ENCODE measurements at regions not wholly inside any gene's neighbourhood (a gene's known extent, or its start where the extent isn't known, plus 50 kb on each side); places are given as distances from the start of the nearest gene placed in this dataset.
"Not testable (repeated sequence)": the region's sequence is repeated elsewhere in the genome, so short reads cannot be mapped to it uniquely, and the experiment has no call there.

DNA sequence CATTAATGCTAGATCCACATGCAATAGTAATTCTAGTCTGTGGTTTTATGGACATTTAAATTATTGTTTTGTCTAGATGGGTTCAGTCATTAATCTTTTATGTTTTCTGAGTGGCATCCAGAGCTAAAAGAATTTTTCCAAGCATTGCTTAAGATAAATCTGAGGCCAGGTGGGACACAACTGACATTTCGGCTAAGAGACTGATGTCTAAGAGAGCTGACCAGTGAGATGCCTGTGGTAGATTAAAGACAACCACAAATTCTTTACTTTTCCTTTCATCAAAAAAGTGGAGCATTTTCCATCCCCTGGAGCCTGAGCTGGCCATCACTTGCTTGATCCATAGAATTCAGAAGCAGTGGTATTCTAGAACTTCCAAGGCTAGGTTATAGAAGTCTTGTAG, 182.2 kb downstream of the NRP2 start:
- H3K4me3 ChIP-seq (ENCODE audit: low read depth, low read length), result no peak overlapping the region
- in situ Hi-C loops (cut with HindIII; ENCODE audit: low sequenced_read_pairs), result no loop called here
- TF ChIP-seq CTCF (IDR thresholded peaks at IDR 0.05; ENCODE audit: low read depth, low read length, missing control alignments), result no peak
- peak; percentile 76 for DNase-seq (ENCODE audit: low read depth)

DNA sequence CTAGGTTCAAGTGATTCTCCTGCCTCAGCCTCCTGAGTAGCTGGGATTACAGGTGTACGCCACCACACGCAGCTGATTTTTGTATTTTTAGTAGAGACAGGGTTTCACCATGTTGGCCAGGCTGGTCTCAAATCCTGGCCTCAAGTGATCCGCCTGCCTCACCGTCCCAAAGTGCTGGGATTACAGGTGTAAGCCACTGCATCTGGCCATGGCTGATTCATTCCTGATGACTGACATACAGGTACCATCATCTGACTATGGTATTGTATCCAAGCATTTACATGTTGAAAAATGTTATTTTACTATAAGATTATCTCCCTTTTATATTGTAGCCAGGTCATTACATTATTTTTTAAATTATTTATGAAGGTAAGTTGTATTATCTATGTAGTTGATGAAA, 180.5 kb downstream of the NRP2 start:
- H3K4me3 ChIP-seq (ENCODE audit: low read depth, low read length); in situ Hi-C loops (cut with HindIII; ENCODE audit: low sequenced_read_pairs); DNase-seq (ENCODE audit: low read depth): not testable (repeated sequence)

- H3K4me3 ChIP-seq (ENCODE audit: low read depth, low read length), result no peak overlapping the region
- TF ChIP-seq CTCF (IDR thresholded peaks at IDR 0.05; ENCODE audit: low read depth, low read length, missing control alignments), result no peak
- in situ Hi-C loops (cut with HindIII; ENCODE audit: low sequenced_read_pairs), result no loop called here
- no peak for DNase-seq (ENCODE audit: low read depth)
These were observed 178.6 kb downstream of the NRP2 start for GRCh38 chr2:205860885-205861284.

- TF ChIP-seq CTCF (IDR thresholded peaks at IDR 0.05; ENCODE audit: low read depth, low read length, missing control alignments), result no peak
- in situ Hi-C loops (cut with HindIII; ENCODE audit: low sequenced_read_pairs), result no loop called here
- H3K4me3 ChIP-seq (ENCODE audit: low read depth, low read length), result no peak overlapping the region
- no peak for DNase-seq (ENCODE audit: low read depth)
These were observed 177.9 kb downstream of the NRP2 start for GRCh38 chr2:205860181-205860580.

DNA sequence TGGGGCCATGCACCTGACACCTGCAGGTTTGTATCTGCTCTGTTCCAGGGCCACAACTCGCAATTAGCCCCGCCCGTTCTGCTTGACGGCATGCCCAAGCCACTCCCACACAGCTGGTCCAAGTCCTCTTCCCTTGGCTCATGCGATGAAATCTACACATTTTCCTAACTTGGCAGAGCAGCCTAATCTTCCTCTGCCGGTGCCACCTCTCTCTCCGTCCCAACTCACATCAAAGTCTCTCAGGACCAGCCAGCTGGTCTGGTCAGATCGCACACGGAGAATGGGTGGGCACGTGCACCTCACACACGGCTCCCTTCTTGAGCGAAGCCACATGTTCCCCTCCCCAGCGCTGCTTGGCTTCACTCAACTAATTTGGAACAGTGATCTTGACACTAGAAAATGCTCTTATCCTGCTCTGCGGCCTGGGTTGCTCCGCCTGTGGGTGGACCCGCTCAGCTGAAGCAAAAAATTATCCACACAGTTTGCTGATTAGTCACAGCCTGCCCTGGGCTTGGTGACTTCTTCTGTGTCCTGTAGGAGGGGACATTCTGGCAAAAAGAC, 176.7 kb downstream of the NRP2 start:
- no peak for TF ChIP-seq CTCF (IDR thresholded peaks at IDR 0.05; ENCODE audit: low read depth, low read length, missing control alignments)
- H3K4me3 ChIP-seq (ENCODE audit: low read depth, low read length), result no peak overlapping the region
- in situ Hi-C loops (cut with HindIII; ENCODE audit: low sequenced_read_pairs), result no loop called here
- no peak for DNase-seq (ENCODE audit: low read depth)

DNA sequence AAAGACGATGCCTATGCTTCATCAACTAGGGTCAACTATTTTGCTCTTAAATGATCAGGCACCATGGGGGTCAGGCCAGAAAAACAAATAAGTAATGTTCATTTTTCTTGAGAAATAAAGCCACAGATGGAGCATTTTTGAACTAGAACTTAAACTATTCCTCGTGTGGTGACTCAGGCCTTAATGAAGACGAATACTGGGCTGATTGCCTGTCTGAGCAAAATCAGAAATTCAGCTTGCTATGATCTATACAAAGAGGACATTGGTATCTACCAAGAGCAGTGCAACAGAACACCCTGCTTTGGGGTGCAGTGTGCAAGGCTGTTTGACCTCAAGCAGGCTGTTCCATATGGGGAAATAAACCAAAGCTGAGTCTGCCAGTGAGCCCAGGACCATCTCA, 176.0 kb downstream of the NRP2 start:
- no peak overlapping the region for H3K4me3 ChIP-seq (ENCODE audit: low read depth, low read length)
- no peak for TF ChIP-seq CTCF (IDR thresholded peaks at IDR 0.05; ENCODE audit: low read depth, low read length, missing control alignments)
- no peak for DNase-seq (ENCODE audit: low read depth)
- in situ Hi-C loops (cut with HindIII; ENCODE audit: low sequenced_read_pairs), result no loop called here

DNA sequence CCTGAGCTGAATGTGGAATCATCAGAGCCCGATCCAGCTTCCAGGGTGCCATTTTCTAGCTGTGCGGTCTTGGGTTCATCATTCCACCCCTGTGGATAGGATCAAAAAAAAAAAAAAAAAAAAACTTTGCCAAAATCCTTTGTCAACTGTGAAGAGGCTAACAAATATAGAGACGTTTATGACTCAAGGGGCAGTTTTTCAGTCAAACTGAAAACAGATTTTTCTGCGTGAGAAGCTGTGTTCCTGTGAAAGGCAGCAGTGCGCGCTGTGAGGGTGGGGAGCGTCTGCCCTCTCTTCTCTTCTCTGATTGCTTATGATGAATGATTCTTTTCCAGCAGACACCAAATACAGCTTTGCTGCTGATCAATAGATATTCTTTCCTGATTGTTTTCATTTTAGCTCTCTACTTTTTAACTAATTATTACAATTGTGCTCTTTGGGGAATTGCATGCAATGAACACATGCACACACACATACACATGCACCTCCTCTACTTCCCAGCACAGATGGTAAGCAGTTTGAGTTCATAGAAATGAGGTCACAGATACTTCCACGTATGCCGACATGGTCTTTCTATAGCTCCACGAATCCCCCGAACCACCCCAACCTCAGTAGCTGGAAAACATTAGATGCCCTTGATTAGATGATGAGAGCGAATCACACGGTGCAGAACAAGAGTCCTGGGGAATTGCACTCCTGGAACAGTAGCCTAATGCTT, 175.4 kb downstream of the NRP2 start:
- in situ Hi-C loops (cut with HindIII; ENCODE audit: low sequenced_read_pairs), result no loop called here
- DNase-seq (ENCODE audit: low read depth), result no peak
- no peak for TF ChIP-seq CTCF (IDR thresholded peaks at IDR 0.05; ENCODE audit: low read depth, low read length, missing control alignments)
- H3K4me3 ChIP-seq (ENCODE audit: low read depth, low read length), result no peak overlapping the region
